ENCODE measurements at regions not wholly inside any gene's neighbourhood (a gene's known extent, or its start where the extent isn't known, plus 50 kb on each side); places are given as distances from the start of the nearest gene placed in this dataset.
"Not testable (repeated sequence)": the region's sequence is repeated elsewhere in the genome, so short reads cannot be mapped to it uniquely, and the experiment has no call there.

DNA sequence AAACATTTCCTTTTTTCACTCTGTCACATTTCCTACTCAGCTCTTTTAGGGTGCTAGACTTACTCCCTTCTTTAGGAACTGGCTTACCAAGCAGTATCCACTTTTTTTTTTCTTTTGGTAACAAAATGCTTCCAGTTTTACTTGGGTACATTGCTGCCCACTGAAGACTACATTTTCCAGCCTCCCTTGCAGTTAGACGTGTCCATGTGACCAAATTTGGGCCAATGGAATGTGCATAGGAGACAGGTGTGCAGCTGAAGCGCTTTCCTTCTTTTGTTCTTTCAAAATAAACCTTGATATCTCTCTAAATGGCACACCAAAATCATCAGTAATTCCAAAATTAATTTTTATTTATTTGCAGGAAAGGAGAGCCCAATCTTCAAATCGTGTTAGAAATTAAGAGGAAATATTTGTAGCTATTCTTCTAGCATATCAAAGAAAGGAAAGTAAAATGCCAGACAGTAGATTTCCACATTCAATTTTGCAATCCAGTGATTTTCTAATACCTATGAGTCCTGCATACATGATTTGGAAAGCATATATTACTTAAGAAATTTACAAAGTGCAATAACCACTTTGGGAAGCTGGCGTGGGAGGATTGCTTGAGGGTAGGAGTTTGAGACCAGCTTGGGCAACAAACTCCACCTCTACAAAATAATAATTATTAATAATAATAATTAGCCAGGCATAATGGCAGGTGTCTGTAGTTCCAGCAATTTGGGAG is 422.0 kb upstream of the FRG2C start:
- no peak for DNase-seq (ENCODE audit: low spot score)

DNA sequence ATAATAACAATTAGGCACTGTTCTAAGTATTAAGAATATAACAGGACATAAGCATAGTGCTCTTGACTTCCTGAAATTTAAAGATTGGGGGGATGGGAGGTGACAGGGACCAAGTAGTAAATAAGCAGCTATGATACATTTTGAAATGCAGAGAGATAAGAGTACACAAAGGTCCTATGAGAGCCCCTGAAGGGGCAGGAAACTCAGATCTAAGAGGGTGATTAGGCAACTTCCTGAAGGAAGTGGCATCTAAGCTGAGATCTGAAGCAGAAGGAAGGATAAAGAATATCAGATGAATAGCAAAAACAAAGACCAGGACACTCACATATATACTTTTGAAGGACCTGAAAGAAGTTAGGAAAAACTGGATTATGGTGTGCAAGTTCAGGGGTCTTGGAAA is 415.2 kb upstream of the FRG2C start:
- DNase-seq (ENCODE audit: low spot score): no peak

DNA sequence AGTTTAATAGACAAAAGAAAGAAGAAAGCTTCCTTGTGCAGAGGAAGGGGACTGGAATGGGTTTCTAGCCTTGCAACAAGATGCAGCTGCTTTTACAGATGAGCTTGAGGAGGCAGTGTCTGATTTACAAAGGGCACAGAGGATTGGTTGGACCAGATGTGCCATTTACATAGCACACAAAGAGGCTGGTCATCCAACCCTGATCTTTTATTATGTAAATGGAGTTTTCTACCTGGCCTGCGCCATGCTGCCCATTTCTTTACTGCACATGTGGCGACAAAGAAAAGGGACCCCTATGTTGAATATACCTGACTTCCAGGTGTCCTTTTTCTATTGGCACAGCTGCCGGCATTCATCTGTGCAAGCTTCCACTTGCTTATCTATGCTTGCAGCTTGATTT is 409.4 kb upstream of the FRG2C start:
- DNase-seq (ENCODE audit: low spot score): no peak

DNA sequence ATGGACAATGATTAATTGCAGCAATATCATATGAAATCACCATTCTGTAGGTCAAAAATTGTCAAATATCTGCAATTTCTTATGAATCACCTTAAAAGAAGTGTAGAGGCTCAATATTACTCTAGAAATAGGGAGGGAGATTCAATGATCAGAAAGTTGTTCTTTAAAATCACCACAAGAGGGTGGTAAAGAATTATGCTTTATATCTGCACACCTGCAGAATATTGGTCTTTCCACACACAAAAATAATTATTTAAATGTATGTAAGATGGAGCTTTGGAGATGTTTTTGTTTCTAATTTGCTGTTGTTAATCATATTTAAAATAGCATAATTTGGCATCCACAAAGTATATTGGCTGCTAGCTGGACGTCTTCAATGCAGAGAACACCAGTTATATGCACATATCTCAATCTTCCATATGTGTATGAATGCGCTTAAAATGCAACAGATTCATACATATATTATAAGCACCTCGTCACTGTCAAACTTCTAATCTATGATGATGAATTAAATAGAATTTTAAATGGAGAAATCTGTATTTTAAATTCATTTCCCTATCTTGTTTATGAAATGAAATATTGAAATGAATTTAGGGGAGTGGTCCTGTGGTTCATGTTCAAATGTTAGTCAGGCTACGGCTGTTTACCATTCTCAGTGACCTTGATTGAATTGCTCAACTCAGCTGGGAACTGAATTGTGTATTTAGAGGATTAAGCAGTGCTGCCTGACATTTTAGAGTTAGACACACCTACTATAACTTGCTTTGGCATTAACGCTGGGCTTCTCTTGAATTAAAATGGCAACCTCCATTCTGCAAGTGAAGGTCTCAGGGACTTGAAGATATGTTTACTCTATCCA is 405.1 kb upstream of the FRG2C start:
- DNase-seq (ENCODE audit: low spot score): not testable (repeated sequence)

DNA sequence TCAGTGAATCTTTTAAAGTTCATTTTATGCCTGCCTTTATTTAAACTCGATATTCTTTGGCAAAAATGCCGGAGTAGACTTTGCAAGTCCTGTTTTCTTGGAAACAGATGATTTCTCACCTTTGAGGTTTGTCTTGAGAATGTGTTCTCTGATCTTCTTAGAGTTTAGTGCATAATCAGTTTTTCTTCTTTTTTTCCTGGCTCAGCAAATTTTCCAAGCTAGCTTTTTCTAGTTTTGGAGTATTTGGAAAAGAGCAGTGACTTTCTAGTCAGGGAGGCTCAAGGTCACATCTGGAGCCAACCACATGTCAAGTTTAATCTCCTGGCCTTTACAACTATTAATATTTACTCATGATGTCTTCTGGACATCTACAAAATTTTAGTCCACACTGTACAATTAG is 403.2 kb upstream of the FRG2C start:
- not testable (repeated sequence) for DNase-seq (ENCODE audit: low spot score)

DNA sequence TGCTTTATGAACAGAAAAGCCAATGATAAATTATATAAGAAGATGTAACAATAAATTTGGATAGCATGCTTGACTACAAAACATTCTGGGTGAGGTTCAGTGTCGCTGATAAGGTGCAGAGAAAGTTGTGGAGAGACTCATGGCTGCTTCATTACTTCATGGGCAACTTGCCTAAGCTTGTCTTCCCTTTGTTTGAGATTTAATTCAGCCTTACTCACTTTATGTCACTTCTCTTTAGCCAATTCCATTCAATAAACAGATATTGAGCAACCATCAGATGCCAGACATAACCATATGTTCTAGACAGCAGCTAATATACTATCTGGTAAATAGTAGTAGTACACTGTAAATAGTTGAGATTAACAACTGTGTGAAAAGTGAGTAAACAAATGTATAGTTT is 401.5 kb upstream of the FRG2C start:
- DNase-seq (ENCODE audit: low spot score): no peak

DNA sequence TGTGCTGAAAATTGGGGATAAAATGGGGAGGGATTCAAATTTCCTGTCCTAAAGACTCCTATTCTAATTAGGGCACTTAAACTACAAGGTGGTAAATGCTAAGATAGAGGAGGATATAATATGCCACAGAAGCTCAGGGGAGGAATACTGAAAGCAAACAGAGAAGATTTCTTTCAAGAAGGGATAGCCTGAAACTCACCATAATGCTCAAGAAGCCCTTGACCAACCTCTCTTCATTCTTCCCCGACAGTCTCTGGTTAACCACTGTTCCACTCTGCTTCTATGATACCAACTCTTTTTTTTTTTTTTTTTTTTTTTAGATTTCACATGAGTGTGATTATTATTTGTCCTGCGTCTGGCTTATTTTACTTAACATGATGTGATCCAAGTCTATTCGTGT is 398.2 kb upstream of the FRG2C start:
- DNase-seq (ENCODE audit: low spot score): no peak

DNA sequence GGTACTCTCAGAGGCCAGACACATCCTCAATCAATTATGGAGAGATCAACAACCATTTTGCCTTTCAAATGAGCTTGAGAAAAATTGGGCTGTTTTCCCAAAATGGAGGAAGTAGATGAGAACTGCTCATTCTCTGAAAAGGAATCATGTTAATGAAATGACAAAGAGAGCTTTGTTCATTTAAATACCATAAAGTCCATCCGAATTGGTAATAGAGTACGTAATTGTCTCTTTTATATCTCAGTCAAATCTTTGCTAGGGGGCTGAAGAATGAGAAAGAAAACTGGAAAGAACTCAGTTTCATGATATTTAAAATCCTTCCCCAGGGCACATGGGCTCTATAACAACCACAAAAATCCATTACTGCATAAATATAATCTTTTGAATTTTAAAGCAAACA is 395.6 kb upstream of the FRG2C start:
- DNase-seq (ENCODE audit: low spot score): not testable (repeated sequence)

DNA sequence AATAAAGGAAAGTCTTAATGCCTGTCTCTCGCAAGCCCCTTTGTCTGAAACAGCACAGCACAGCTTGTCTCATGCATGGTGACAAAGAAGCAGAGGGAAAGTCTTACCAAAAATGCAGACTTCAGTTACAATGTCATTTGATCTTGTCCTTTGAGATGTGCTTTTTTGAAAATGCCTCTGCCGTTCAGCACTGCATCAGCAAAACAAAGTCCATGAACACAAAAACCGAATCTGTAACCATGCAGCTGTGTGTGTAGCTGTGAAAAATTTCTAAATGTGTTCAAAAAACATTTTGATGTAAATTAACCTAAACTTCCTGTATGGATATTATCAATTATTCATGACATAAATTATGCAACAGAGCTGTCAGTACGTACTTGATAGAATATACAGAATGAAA is 391.9 kb upstream of the FRG2C start:
- DNase-seq (ENCODE audit: low spot score): not testable (repeated sequence)

DNA sequence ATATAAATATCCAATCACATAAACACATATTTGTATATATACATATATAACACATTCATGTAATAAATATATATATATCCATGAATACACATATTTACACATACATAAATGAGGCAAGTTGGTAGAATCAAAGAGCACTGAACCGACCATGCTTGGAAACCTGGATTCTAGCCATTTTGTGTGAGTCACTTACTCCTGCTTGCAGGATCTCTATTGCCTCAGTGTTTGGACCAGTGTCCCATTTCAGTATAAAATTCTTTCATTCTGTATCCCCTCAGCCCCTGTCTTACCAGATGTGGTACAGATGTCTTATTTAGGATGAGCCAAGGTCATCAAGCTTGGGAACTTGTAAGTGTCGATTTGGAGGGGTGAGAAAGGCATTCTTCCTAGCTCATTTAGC is 391.4 kb upstream of the FRG2C start:
- DNase-seq (ENCODE audit: low spot score): no peak

DNA sequence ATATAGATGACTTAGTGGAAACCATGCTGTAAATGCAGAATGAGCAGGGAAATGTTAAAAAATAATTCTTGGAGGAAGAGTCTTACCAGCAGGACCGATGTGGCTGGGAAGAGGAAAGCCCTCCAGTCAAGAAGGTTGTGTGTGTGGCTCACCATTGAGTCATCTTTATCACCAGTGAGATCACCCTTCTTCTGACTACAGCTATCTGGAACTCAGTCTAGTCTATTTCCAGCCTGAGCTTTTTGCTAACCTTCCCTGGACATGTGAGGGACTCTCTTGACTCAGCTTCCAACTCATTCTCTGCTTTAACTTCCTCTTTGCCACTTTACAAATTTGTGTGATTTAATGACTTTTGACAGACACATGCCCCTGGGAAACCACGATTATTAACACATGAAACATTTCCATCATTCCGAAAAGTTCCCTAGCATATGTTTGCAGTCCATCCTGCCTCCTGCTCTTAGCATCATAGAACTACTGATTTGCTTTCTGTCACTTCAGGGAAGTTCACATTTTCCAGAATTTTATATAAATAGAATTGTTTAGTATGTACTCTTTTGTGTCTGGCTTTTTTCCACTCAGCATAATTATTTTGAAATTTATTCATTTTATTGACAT is 378.5 kb upstream of the FRG2C start:
- DNase-seq (ENCODE audit: low spot score): not testable (repeated sequence)

DNA sequence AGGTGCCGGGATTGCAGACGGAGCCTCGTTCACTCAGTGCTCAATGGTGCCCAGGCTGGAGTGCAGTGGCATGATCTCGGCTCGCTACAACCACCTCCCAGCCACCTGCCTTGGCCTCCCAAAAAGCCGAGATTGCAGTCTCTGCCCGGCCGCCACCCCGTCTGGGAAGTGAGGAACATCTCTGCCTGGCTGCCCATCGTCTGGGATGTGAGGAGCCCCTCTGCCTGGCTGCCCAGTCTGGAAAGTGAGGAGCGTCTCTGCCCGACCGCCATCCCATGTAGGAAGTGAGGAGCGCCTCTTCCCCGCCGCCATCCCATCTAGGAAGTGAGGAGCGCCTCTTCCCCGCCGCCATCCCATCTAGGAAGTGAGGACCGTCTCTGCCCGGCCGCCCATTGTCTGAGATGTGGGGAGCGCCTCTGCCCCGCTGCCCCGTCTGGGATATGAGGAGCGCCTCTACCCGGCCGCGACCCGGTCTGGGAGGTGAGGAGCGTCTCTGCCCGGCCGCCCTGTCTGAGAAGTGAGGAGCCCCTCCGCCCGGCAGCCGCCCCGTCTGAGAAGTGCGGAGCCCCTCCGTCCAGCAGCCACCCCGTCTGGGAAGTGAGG is 375.1 kb upstream of the FRG2C start:
- not testable (repeated sequence) for DNase-seq (ENCODE audit: low spot score)

DNA sequence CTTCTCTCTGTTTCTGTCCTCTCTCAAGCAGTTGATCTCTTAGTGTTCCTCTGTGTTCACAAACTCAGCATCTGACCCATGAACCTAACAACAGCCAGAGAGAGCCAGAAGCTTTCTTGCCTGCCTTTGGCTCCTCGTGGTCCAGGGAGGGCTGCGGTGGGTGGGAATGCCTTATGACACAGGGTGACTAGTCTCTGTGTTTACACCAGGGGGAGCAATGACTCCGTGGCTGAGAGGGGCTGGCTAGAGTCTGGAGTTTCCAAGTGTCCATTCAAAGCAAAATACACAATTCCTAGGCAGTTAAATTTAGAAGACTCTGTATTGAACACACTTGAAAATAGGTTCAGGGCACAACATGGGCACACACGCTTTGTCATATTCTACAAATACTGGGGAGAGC is 370.0 kb upstream of the FRG2C start:
- peak; percentile 2 for DNase-seq (ENCODE audit: low spot score)

DNA sequence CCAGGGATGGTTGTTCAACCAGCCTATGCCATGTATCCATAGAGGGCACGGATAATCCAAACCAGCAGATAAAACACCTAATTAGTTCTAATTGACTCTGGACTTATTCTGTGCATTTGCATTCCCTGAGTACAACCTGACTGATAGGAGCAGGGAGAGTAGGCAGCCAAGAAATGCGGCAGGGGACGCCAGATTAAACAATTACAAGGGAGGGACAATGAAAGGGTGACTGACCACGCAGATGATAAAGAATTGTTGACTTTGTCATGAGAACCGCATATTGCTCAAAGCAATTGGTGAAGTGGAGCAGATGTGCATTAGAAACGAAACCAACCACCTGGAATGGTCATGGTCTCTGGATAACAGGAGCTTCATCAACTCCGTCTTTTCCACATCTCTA is 369.1 kb upstream of the FRG2C start:
- no peak for DNase-seq (ENCODE audit: low spot score)

DNA sequence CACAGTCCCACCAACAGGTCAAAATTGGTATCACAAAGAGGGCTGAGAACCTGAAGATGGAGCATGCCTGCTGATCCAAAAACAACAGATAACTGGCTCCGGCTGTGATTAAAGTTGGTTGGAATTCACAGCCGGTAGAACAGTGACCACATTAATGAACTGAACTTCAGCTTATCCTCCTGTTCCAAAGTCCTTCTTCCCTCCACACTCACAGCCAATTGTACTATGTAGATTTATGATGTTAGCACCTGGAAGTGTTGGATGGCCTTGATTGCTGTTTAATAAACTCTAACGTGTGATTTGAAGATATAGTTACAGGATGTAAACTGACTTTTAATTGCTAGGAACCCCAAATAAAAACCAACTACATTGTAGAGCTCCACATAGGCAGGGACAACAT is 367.3 kb upstream of the FRG2C start:
- no peak for DNase-seq (ENCODE audit: low spot score)

DNA sequence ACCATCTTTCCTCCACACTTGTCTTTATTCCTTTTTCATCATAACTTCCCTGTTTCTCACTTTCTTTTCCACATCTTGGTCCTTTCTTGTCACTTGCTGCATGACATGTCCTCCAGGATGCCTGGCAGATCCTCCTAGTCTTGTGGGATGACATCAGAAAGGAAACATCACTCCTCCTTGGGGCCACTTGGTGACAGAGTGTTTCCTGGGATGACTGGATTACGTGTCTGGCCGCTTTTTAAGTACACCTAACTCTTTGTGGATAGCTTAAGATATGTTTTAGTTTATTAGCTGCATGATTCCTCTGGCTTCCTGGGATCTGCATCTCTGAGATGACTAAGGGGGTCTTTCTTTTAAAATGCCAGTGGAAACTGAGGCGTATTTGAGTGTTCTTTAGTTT is 363.5 kb upstream of the FRG2C start:
- no peak for DNase-seq (ENCODE audit: low spot score)

DNA sequence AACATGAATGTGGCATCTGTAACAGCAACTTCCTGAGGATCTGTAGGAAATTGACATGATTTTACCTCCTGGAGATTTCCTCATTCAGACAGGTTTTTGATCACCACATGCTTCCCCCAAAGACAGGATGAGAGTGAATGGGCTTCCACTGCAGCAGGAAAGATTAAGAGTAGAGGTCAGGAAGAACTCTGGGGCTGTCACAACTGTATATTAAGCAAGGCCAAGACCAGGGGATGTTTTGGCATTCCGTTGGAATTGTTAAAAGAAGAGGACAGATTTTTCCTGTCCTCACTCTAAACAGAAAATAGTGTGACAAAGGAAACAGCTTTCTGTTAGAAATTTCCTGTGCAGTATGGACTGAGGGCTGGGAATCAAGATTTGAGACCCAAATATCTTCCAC is 363.1 kb upstream of the FRG2C start:
- not testable (repeated sequence) for DNase-seq (ENCODE audit: low spot score)

DNA sequence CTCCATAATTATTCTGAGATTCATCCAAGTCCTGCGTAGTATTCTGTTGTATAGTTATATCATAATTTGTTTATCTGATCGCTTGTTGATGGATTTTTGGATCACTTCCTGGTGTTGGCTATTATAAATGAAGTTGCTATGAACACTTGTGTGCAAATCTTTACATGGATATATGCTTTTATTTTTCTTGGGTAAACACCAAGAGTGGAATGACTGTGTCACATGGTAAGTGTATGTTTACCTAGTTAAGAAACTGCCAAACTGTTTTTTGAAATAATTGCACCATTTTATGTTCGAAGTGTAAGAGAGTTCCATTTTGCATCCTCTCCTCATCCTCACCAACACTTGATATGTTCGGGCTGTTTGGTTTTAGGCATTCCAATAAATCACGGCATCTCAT is 360.4 kb upstream of the FRG2C start:
- no peak for DNase-seq (ENCODE audit: low spot score)

DNA sequence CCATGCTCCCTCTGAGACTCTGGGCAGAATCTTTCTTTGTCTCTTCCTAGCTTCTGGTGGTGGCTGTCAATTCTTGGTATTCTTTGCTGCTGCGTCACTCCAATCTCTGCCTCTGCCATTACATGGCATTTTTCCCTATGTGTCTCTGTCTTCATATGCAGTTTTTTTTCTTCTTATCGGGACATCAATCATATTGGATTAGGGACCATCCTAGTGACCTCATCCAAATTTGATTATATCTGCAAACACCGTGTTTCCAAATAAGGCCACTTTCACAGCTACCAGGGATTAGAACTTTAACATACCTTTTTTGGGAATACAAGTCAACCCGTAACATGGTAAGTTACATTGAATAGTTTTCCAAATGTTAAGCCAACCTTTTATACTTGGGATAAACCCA is 358.2 kb upstream of the FRG2C start:
- DNase-seq (ENCODE audit: low spot score): no peak

DNA sequence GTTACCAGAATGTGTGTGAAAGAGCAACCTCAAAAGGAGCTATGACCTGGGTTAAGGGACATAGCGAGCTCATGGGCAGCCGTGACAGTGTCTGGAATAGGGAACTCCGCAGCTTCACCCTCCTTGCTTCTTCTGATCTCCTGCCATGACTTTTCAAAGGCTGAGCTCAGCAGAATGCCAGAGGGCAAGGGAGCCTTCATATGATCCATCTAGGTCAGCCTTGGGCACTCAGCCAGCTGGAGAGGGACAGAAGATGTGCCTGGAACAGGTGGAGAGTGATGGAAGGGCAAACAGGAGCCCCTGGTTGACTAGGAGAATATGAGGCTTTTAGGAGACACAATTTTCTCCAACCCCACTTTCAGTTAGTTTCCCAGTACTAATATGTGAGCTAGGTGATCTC is 352.8 kb upstream of the FRG2C start:
- DNase-seq (ENCODE audit: low spot score): not testable (repeated sequence)

DNA sequence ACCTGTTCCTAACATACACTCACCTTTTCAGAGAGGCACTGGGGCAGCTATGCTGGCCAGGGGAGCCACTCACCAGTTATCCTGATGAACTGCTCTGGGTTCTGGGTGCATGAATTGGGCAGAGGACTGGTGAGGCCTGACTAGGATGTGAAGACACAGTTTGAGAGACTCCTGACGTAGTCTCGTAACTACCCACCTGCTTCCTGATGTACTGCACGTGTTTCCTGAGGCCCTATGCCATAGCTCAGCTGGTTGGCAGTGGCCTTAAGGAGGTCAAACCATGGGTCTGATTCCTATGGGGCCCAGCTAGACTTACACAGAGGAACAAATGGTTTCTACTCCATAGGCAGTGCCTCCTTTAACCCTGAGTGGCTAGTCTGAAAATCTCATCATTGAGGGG is 351.7 kb upstream of the FRG2C start:
- not testable (repeated sequence) for DNase-seq (ENCODE audit: low spot score)

DNA sequence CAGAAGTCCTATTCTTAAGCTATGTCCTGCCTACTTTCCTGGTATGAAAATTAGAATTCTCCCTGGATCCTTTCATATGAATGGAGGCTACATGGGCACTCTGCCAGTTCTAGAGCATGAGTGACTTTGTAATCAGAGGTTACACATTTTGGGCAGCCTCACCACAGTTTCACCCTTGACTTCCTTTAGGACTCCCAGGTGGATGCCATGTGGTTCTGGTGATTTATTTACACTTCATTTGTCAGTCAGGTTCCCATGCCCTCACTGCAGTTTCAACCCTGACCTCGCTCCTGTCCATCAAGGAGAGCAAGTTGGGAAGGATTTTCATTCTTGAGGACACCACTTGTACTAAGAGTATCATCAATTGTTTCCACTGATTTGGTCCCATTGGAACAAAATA is 344.4 kb upstream of the FRG2C start:
- not testable (repeated sequence) for DNase-seq (ENCODE audit: low spot score)

DNA sequence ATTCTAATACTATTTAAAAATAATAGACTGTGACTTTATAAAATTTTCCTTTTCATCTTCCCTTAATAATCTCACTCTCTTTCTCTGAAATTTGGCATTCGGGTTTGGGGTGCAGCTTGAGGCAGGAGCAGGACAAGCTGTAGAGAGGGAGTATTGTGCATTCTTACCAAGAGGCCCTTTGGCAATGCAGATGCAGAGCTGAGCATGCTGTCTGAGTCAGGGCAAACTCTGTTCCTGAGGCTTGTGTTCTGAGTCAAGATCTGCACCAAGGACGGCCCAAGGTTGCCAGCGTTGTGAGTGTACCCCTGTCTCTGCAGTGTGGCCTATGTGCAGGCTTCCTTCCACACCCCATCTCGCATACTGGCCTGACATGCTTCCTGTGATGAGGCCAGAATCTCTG is 343.8 kb upstream of the FRG2C start:
- DNase-seq (ENCODE audit: low spot score): no peak
